GM21390 (cell line): ENCODE measurements at regions not wholly inside any gene's neighbourhood (a gene's known extent, or its start where the extent isn't known, plus 50 kb on each side); places are given as distances from the start of the nearest gene placed in this dataset.

Experiments
- ATAC-seq: cut with Tn5 transposase; IDR thresholded peaks from one replicate; pipeline ENCODE4 v1.9.1; 2021; ENCODE audit not compliant: unreplicated experiment

GRCh38 chr3:72290859-72291638 is 506.1 kb upstream of the PROK2 start:
- ATAC-seq: no peak

GRCh38 chr3:72289692-72290071 is 504.7 kb upstream of the PROK2 start:
- no peak for ATAC-seq

- ATAC-seq: no peak
These were observed 504.2 kb upstream of the PROK2 start for GRCh38 chr3:72288955-72289691.

GRCh38 chr3:72287956-72288355 is 503.0 kb upstream of the PROK2 start:
- no peak for ATAC-seq

GRCh38 chr3:72285502-72285901 is 500.6 kb upstream of the PROK2 start:
- no peak for ATAC-seq

GRCh38 chr3:72284471-72284870 is 499.5 kb upstream of the PROK2 start:
- ATAC-seq: no peak

GRCh38 chr3:72282918-72283317 is 498.0 kb upstream of the PROK2 start:
- ATAC-seq: no peak

GRCh38 chr3:72281551-72281950 is 496.6 kb upstream of the PROK2 start:
- ATAC-seq: no peak

GRCh38 chr3:72280876-72281275 is 495.9 kb upstream of the PROK2 start:
- no peak for ATAC-seq

GRCh38 chr3:72279631-72280041 is 494.7 kb upstream of the PROK2 start:
- ATAC-seq: no peak

GRCh38 chr3:72279068-72279604 is 494.2 kb upstream of the PROK2 start:
- ATAC-seq: no peak

- ATAC-seq: no peak
These were observed 493.6 kb upstream of the PROK2 start for GRCh38 chr3:72278349-72279067.

GRCh38 chr3:72277710-72278109 is 492.8 kb upstream of the PROK2 start:
- no peak for ATAC-seq

GRCh38 chr3:72276806-72277205 is 491.9 kb upstream of the PROK2 start:
- no peak for ATAC-seq

- no peak for ATAC-seq
These were observed 490.4 kb upstream of the PROK2 start for GRCh38 chr3:72275331-72275751.

- no peak for ATAC-seq
These were observed 489.8 kb upstream of the PROK2 start for GRCh38 chr3:72274493-72275330.

GRCh38 chr3:72273615-72274014 is 488.7 kb upstream of the PROK2 start:
- ATAC-seq: no peak

GRCh38 chr3:72272356-72272755 is 487.4 kb upstream of the PROK2 start:
- ATAC-seq: no peak

- no peak for ATAC-seq
These were observed 487.0 kb upstream of the PROK2 start for GRCh38 chr3:72271923-72272322.

- no peak for ATAC-seq
These were observed 486.3 kb upstream of the PROK2 start for GRCh38 chr3:72271216-72271615.

GRCh38 chr3:72270730-72271129 is 485.8 kb upstream of the PROK2 start:
- no peak for ATAC-seq
